ENCODE measurements at regions not wholly inside any gene's neighbourhood (a gene's known extent, or its start where the extent isn't known, plus 50 kb on each side); places are given as distances from the start of the nearest gene placed in this dataset.

GRCh38 chr20:52869276-52869675, 102.9 kb upstream of the TSHZ2 start:
- Histone ChIP-seq H3K4me3 (ENCODE audit: low read depth, low read length) (no peak overlapping the region), H3K27ac (ENCODE audit: low read depth, low read length) (no peak overlapping the region), H3K9me3 (ENCODE audit: control insufficient read depth, insufficient read depth, low read length) (no peaks in the 10 kb centered on the region), H3K27me3 (ENCODE audit: control insufficient read depth, insufficient read depth, low read length) (no peaks in the 10 kb centered on the region)
- no peak for DNase-seq (ENCODE audit: low read depth, low spot score)
- CTCF ChIA-PET, result no interaction called here
- POLR2A ChIA-PET, result no interaction called here
- no peak for TF ChIP-seq CTCF (IDR thresholded peaks at IDR 0.05; ENCODE audit: low read depth, low read length)

GRCh38 chr20:52867305-52867704, 104.9 kb upstream of the TSHZ2 start:
- CTCF ChIA-PET, result no interaction called here
- no peak overlapping the region for H3K4me3 ChIP-seq (ENCODE audit: low read depth, low read length)
- no peak for TF ChIP-seq CTCF (IDR thresholded peaks at IDR 0.05; ENCODE audit: low read depth, low read length)
- H3K27me3 ChIP-seq (ENCODE audit: control insufficient read depth, insufficient read depth, low read length), result no peaks in the 10 kb centered on the region
- POLR2A ChIA-PET, result no interaction called here
- H3K27ac ChIP-seq (ENCODE audit: low read depth, low read length), result no peak overlapping the region
- no peak for DNase-seq (ENCODE audit: low read depth, low spot score)
- no peaks in the 10 kb centered on the region for H3K9me3 ChIP-seq (ENCODE audit: control insufficient read depth, insufficient read depth, low read length)

GRCh38 chr20:52864916-52865605, 107.1 kb upstream of the TSHZ2 start:
- Histone ChIP-seq H3K27me3 (ENCODE audit: control insufficient read depth, insufficient read depth, low read length) (no peaks in the 10 kb centered on the region), H3K27ac (ENCODE audit: low read depth, low read length) (no peak overlapping the region), H3K4me3 (ENCODE audit: low read depth, low read length) (no peak overlapping the region), H3K9me3 (ENCODE audit: control insufficient read depth, insufficient read depth, low read length) (no peaks in the 10 kb centered on the region)
- TF ChIP-seq CTCF (IDR thresholded peaks at IDR 0.05; ENCODE audit: low read depth, low read length), result no peak
- DNase-seq (ENCODE audit: low read depth, low spot score), result no peak
- ChIA-PET CTCF (no interaction called here), POLR2A (no interaction called here)

- H3K27me3 ChIP-seq (ENCODE audit: control insufficient read depth, insufficient read depth, low read length), result no peaks in the 10 kb centered on the region
- ChIA-PET CTCF (no interaction called here), POLR2A (no interaction called here)
- no peak overlapping the region for H3K27ac ChIP-seq (ENCODE audit: low read depth, low read length)
- no peaks in the 10 kb centered on the region for H3K9me3 ChIP-seq (ENCODE audit: control insufficient read depth, insufficient read depth, low read length)
- no peak for DNase-seq (ENCODE audit: low read depth, low spot score)
- no peak for TF ChIP-seq CTCF (IDR thresholded peaks at IDR 0.05; ENCODE audit: low read depth, low read length)
- H3K4me3 ChIP-seq (ENCODE audit: low read depth, low read length), result no peak overlapping the region
These were observed 112.8 kb upstream of the TSHZ2 start for GRCh38 chr20:52859156-52859876.

GRCh38 chr20:52852714-52853113, 119.4 kb upstream of the TSHZ2 start:
- ChIA-PET CTCF (no interaction called here), POLR2A (no interaction called here)
- H3K27ac ChIP-seq (ENCODE audit: low read depth, low read length), result no peak overlapping the region
- H3K4me3 ChIP-seq (ENCODE audit: low read depth, low read length), result no peak overlapping the region
- DNase-seq (ENCODE audit: low read depth, low spot score), result no peak
- no peak for TF ChIP-seq CTCF (IDR thresholded peaks at IDR 0.05; ENCODE audit: low read depth, low read length)
- H3K9me3 ChIP-seq (ENCODE audit: control insufficient read depth, insufficient read depth, low read length), result no peaks in the 10 kb centered on the region
- H3K27me3 ChIP-seq (ENCODE audit: control insufficient read depth, insufficient read depth, low read length), result no peaks in the 10 kb centered on the region

All from AG04450 (cell line).